Stimulated activated CD8-positive, alpha-beta memory T cell treated with anti-CD3 and anti-CD28 coated beads, Interleukin-4, amount 100 ng/mL, for 1 hour (primary cell): ENCODE measurements at regions not wholly inside any gene's neighbourhood (a gene's known extent, or its start where the extent isn't known, plus 50 kb on each side); places are given as distances from the start of the nearest gene placed in this dataset.

Experiments used
- DNase-seq, 2 donors: peaks; one replicate each; pipeline ENCODE4 v3.0.0-alpha.2; 2020; ENCODE audit warnings: low read depth in 2 of 2, low spot score in 1 of 2

DNA sequence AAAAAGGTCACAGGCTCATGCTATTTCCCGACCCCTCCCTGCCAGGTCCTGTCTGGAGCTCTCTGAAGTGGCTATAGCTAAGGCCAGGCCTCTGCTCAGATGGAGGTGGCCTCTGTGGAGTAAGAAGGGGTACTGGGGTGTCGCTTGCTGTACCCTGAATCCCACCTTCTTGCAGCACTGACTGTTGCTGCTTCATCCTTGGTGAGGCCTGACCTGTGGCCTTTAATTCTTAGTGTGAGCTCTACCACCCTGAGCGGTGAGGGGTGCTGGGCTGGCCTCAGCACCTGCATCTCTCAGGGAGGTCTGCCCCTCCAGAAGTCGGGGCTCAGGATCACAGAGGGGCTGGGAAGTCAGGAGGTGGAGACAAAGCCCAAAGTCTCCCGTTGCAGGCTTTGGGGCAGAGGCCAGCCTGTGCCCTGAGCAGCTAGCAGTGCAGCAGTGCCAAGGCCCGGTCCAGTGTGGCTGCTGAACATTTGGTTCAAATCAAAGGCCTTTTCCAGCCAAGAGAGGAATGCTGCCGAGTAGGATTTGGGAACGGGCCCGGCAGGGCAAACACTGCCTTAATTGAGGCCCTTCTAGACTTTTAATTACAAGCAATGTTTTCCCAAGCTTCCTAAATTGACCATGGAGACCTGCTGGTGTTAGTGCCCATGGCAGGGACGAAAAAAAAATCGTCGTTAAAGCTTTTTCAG lies 133.5 kb upstream of the HAAO start:
- DNase-seq: no peak

DNA sequence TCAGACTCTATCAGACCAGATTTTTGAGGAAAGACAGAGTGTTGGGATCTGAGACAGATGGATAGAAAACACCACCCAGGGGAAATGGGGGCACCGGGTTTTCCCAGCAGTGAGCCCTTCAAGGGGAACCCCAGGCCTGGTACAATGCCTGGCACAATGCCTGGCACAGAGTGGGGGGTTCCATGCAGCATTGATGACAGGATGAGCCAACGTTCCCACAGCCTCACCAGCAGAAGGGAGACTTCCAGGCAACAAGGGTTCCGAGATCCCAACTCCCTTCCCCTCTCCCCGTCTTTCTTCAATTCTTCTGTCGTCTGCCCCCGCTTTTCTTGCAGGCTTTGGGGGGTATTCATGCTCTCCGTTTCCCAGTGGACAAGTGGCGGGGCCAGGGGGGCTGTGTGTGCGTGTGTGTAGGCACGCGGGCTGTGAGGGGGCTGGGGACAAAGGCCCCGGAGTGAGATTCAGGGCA lies 132.1 kb upstream of the HAAO start:
- DNase-seq: no peak

DNA sequence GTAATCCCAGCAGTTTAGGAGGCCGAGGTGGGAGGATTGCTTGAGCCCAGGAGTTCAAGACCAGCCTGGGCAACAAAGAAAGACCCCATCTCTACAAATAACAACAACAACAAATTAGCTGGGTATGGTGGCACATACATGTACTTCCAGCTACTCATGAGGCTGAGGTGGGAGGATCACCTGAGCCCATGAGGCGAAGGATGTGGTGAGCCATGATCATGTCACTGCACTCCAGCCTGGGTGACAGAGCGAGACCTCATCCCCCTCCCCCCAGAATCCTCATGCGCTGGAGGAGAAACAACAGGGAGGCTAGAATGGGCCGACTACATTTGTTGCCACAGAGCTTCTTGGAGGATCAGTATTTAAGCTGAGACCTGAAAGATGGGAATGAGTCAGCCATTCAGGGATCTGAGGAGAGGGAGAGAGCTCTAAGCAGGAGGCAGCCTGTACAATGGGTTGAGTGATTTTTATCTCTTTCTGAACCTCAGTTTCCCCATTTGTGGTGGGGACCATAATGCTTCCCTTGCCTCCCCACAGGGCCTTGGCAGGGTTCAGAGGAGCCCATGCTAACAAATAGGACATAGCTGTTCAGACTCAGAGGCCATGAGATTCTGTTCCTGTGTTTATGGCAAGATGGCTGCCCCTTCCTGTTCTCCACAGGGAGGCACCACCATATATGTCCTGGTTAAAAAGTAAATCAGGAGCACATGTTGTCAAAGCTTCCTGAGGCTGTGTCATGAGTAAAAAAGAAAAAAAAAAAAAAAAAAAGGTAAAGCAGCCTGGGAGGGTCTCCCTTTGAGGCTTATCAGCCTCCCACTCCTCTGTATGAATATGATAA lies 131.4 kb upstream of the HAAO start:
- DNase-seq: no peak

DNA sequence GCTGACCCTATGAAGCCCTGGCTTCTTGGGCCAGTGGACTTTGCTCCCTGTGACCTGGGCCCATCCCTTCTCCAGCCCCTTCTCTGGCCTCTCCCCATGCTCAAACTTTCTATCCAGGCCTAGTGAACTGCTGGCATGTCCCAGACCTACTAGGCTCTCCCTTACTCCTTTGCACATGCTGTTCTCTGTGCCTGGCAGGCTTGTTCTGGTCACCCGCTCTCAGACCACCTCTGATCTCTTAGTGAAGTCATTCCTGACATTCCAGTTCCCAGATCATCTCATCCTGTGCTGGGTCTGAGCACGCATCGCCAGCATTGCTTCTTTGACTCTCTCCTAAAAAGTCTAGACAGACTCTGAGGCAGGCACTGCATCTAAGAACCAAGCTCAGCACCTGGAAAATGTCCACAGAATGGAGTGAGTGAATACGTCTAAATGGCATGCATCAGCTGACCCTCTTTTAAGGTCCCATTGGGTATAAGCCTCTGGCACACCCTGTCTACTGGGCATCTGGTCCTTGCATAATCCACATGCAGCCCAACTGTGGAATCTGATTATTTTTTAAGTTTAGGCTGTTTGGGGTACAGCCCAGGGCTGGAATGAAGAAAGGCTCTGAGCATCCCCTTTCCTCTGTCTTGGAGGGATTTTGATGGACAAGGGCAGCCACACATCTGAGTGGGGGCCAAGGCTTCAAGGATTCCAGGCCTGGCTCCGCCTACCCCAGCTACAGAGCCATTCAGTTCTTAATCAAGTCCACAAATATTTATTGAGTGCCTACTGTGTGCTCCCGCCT lies 130.6 kb upstream of the HAAO start:
- no peak for DNase-seq

DNA sequence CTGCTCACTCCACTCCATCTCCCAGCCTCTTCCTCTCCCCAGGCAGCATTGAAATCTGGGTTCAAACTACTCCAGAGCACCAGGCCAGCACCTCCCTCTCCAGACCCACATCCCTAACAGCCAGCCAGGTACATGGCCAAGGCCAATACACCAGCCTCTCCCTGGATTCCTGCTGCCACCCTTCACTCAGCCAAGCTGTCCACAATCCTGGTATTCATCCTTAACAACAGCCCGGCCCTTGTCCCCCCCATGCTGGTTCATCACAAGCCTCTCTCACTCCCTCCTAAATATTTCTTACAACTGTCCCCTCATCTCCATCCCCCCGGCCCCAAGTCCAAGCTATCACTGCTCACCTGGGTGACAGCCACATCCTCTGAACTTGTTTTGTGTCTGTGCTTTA lies 129.9 kb upstream of the HAAO start:
- no peak for DNase-seq

DNA sequence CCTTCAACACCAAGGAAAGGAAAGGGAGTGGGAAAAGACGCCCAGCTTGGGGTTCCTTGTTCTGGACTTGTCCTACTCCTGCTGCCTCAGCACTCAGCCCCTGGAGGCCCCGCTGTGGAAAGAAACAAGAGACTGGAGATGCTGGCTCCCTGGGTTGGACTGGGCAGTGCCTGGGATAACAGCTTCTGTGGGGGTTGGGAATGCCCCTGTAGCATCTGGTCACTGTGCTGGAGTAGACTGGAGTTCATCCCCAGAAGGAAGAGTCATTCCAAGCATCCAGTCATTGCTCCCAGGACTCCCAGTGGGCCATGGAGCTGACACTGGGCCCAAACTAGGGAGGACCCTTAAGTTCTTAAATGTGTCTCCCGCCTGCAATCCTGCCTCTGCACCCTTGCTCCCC lies 129.3 kb upstream of the HAAO start:
- no peak for DNase-seq

DNA sequence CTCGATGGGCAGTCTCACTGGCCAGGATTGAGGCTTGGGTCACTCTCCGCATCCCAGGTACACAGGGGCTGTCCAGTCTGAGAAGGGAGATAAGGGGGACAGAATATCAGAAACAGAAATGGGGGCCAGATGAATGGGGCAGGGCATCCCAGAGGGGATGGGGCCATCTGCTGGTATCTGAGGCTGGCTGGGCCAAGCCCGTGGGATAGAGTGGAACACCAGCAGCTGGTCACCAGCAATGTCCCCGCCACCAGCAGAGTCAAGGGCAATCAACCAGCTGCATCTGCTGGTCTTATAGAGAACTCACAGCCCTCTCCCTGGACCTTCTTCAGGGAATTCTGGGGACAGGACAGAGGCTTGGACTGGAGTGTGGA lies 128.8 kb upstream of the HAAO start:
- no peak for DNase-seq

DNA sequence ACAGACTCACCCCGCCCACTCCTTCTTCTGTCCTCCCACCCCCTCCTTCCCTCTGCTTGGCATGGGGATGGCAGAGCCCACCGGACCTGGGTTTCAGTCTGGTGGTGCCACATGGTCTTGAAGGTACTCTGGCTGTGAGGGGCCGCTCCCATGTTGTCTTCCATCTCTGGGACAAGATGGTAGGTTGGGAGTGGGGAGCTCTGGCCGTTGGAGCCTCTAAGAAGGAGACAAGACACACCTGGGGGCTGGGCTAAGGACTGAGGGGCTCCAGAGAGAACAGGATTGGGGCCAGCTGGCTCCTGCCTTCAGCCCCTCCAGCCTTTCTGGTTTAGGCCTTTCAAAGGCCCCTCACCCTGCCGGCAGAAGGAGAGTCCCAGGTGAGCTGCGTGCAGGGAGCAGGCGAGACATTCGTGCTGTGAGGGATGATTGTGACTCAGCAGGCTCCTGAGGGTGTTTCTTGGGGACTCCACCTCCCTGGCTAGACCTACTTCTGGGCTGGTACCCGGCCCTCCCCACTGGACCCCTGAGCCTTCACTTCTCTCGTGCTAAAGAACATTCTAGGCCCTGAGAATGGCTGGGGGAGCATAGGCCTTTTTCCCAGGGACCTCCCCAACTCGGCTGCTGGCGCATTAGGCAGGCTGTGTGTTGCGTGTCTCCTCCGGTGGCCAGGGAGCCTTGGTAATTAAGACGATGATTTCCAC lies 128.2 kb upstream of the HAAO start:
- no peak for DNase-seq

DNA sequence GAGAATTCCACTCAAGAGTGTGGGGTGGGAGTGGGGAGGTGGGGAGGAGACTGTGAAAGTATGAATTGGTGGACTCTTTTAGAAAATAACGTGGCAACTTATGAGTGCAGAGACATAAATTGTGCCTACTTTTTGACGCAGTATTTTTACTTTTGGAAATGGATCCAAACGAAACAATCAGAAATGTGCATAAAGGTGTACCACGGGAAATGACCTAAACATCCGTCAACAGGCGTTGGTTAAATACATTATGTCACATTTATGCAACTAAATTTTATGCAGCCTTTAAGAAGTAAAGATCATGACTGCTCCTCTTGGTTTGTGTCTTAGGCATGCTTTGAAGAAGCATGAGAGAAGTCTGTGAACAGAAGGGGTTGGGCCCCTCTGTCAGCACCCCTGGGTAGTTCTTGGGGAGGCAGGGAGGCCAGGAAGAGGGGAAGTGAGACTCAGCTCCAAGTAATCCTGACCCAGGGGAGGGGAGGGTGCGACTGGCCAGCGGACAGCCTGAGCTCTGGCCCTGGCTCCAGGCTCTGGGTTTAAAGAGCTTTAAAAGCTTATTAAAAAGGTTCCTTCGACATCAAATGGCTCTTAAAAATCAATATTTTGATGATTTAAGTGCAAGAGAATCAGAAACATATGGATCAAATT lies 126.4 kb upstream of the HAAO start:
- no peak for DNase-seq

DNA sequence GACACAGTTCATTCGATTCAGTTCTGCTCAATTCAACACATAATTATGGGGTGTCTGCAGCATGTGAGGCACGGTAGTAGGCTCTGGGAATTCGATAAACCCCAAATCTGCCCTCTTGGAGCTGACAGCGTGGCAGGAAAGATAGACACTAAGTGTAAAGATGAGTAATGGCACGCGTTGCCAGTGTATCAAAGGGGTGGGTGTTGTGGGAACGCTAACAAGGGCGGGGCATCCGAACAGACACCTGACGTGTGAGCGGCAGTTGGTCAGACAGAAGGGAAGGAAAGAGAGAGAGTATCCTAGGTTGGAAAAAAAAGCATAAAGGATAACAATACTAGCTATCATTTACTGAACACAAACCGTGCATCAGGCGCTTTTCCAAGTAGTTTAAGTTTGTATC lies 125.7 kb upstream of the HAAO start:
- DNase-seq: no peak

DNA sequence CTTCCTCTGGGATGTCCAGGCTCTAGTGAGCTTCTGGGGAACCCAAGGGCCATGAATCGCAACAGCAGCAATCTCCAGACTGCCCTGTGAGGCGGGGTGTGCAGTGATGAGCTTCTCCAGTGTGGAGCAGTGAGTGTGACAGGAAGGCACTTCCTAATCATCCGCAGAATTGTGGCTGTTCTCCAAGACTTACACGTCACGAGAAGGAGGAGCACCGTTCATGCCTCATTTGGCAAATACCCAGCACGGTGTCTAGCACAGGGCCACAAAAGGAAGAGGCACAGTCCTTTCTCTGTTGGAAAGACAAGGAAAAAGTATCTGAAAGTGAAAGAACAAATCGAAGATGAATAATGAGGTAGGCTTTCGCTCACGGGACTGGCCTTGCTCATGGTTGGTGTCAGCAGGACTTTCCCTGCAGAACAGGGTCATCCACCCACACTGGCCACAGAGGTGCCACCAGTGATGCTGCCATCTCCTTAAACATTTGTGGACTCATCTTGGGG lies 125.1 kb upstream of the HAAO start:
- DNase-seq: no peak

DNA sequence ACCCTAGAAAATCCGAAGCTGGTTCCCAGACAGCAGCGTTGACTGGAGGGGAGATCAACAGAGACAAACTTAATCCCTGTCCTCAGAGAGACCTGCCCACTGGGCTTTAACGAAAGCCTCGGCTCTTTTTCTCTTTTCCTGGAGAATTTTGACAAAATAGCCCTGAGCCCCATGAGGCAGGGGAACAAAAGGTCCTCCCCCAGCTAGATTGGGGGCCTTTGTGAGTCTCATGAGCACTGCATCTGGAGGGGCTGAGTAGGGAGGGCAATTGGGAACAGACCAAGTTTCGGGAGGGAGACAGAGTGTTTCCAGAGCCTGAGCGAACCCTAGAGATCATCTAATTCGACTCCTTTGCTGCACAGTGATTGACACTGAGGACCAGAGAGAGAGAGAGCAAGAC lies 123.9 kb upstream of the HAAO start:
- no peak for DNase-seq

DNA sequence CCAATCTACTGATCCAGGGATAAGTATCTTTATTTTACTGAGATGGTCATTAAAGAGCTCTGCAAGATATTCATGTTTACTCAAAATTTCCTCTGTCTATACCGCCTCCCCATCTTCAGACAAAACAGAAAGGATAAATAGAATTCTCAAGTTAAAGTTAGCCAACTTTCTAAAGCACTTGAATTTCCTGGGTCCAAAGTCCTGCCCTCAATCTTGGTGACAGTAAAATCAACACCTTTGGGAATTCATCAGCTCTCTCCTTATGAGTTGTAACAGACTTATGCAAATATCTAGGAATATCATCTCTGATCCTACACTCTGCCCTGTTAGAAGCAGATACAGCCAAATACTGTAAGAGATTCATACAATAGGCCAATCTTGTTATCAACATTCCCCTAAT lies 122.5 kb upstream of the HAAO start:
- no peak for DNase-seq

DNA sequence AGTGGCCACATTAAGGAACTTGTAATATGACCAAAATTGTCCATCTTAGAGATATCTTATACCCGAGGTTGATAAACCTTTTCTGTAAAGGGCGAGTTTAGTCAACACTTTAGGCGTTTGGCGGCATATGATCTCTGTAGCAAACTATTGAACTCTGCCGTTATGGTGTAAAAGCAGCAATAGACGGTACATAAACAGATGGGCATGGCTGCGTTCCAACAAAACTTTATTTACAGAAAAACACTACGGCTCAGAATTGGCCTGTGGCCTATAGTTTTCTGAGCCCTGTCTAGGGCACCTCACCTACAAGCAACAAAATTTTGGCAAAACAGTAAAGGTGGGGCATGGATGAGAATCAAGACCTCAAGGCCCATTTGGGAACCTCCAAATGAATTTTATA lies 121.9 kb upstream of the HAAO start:
- DNase-seq: no peak

DNA sequence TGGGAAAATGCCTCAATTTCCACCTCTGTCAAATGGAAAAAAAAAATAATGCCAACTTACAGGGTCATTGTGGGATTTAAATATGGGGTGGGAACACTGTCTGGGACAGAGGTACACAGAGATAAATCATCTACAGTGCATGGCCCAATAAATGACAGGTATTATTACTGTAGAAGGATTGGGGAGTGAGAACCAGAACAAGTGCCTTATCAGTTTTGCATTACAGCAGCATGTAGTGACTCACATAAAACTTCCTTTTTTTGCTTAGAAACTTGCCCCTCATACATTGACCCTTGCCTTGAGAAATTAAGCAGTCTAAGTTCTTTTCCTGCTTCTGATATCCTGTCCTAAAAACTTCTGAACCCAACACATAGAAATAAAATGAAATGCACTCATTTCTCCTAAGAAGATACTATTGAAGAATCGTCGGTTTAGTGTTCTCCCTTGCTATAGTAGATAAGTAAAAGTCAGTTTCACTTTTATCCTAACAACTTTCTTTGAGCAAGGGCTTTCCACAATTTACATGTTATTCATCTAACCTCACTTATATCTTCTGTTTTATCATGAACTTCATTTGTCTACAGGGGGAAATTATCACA lies 121.0 kb upstream of the HAAO start:
- DNase-seq: no peak

DNA sequence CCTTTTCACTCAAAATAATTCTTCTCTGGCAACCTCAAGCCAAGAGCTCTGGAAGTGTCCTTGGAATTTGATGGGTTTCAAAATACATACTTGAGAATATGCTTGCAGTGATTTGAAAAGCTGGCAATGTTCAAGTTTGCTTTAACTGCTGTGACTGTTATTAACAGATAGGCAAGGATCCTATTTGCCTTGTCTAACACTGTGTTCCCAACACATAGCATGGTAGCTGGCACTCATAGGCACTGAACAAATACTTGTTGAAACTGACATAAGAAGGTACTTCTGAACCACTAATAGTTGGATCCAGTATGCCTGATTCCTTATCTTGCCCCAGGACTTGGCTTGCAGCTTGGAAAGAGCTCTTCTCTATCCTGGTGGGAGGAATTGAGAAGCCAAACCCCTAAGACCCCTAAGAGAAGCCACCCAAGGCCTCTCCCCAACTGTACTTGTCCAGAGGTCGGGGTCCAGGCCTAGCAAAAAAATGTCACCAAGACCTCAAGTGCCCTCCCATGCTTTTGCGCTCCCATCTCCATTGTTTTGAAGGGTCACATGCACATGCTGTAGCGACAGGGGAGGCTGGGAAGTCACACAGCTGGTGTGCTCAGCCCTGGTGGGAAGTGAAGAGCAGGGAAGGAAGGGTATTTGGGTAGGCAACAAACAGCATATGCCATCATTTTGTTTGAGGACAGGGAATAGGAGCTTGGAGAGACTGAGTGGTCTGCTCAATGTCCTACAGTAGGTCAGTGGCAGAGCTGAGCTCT lies 118.4 kb upstream of the HAAO start:
- no peak for DNase-seq

DNA sequence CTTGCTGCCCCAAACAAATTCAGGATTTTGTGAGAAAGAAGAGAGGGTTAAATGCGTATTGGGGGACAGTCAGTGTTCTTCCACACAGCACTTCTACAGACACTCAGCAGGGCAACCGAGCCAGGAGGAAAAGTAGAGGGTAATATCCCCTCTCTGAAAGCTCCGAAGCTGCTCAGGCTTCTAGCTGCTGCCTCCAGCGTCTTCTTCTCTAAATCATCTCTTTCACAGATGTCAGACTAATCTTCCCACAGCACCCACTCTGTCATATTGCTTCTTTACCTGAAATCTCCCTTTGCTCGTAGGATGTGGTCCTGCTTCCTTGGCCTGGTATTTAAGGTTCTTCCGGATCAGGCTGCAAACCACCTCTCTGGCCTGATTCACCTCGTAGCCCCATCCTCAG lies 117.6 kb upstream of the HAAO start:
- DNase-seq: no peak

DNA sequence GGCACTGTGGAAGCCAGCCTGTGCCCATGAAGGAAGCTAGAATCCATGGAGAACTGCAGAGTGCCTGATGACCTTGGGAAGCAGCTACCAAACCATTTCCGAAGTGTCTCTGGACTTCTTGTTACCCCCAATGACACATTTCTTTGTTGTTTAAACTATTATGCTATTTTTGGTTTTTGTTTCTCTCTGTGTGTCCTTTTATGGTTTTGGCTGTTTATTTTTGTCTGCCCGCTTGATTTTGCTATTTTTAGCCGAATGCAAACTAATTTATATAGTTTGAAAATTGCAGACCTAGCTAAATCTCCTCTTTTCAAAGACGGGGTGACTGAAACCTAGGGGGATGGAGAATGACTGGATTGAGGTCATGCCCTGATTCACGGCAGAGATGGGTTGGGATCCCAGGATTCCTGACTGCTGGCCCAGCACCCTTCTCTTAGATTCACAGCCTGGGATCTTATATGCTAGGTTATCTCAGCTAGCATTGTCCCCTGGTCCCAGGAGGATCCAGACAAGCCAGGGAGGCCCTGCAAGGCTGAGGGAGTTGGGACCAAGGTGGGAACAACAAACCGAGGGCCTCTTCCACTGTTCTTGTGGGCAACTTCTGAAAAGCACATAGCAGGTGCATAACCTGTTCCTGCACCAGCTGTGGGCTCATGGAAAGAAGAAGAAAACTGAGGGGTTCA lies 116.3 kb upstream of the HAAO start:
- no peak for DNase-seq

DNA sequence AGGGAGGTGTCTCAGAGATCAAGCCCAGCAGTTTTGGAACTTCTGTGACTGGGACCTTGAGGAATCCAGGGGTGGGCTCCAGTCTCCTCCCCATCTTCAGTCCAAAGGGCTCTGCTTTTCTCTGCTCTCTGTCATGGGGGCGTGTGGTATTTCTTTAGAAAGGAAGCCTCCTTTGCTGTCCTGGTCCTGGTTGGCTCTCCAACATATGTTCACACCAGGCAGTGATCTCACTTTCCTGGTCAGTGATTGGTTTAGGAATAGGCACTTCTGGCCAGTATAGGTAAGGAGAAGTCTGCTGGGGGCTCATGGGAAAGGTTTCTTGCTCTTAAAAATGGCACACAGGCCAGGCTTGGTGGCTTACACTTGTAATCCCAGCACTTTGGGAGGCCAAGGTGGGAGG lies 115.5 kb upstream of the HAAO start:
- DNase-seq: no peak
